Large intestine (tissue), 3 donors: ENCODE measurements at regions not wholly inside any gene's neighbourhood (a gene's known extent, or its start where the extent isn't known, plus 50 kb on each side); places are given as distances from the start of the nearest gene placed in this dataset.
"Not testable (repeated sequence)": the region's sequence is repeated elsewhere in the genome, so short reads cannot be mapped to it uniquely, and the experiment has no call there.

Experiments
- DNase-seq, 2 donors: peaks; one replicate each; pipeline versions ENCODE4 v3.0.0 to v3.0.0-alpha.2; 2013
- H3K27ac ChIP-seq: one replicate; pipeline ENCODE4 v1.5.1; 2013; ENCODE audit warnings: low read length
- H3K27me3 ChIP-seq: 2 replicates; pipeline ENCODE4 v1.6.1; 2013; ENCODE audit warnings: low read length; ENCODE audit not compliant: control insufficient read depth, insufficient read depth
- H3K36me3 ChIP-seq: 2 replicates; pipeline ENCODE4 v1.6.1; 2013; ENCODE audit warnings: low read length; ENCODE audit not compliant: control insufficient read depth, insufficient read depth
- H3K4me1 ChIP-seq: one replicate; pipeline ENCODE4 v1.6.1; 2013; ENCODE audit warnings: low read length; ENCODE audit not compliant: control insufficient read depth, insufficient read depth
- H3K4me3 ChIP-seq: one replicate; pipeline ENCODE4 v1.5.1; 2013; ENCODE audit warnings: low read length
- H3K9me3 ChIP-seq: one replicate; pipeline ENCODE4 v1.6.1; 2013; ENCODE audit warnings: mild to moderate bottlenecking, low read depth, low read length, moderate library complexity; ENCODE audit not compliant: control insufficient read depth
- WGBS: methylation state at CpG from one replicate; pipeline ENCODE4 v1.1.5; 2013; ENCODE audit warnings: low lambda C conversion rate; ENCODE audit not compliant: insufficient coverage; 5-methylcytosine and 5-hydroxymethylcytosine counted together

DNA sequence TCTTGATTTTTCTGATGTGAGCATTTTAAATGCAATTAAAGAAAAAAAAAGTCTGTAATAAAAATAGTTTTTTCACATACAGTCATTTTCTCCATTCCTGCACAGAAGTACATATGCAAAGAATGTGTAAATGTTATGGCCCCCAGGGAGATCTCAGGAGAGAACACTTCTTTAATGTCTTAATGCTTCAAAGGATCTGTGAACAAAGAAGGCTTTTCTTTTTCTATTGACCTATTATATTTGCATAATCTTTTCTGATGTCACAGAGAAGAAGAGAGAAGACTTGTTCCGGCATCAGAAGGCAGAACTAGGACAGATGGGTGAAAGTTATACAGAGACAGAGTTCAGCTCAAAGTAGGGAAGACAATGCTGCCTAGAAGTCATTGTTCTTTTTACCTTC, 413.5 kb upstream of the STXBP6 start:
- no peak overlapping the region for H3K27ac ChIP-seq
- H3K9me3 ChIP-seq = no peaks in the 10 kb centered on the region
- no CpG with 5 or more reads among the region's 1 CpG for WGBS

DNA sequence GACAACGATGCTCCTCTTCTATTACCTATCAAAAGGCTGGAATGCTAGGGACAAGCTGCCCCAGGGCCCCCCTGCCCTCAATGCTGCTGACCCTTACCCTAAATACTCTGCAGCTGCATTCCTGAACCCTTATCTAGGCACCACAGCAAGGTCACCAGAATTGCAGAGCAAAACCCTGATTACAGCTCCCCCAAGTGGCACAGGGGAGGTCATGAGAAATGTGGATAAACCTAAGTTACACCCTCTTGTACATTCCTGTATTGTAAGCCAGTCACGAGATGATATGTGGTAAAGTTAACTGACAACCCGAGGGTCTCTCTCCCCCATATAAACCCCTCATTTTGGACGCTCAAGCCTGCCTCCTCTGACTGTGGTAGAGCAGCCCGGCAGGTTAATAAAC, 411.8 kb upstream of the STXBP6 start:
- Histone ChIP-seq H3K36me3 (no peaks in the 10 kb centered on the region), H3K9me3 (no peaks in the 10 kb centered on the region), H3K27me3 (no peaks in the 10 kb centered on the region), H3K27ac (no peak overlapping the region), H3K4me3 (no peak overlapping the region), H3K4me1 (no peaks in the 10 kb centered on the region)
- DNase-seq = no peak
- WGBS = no CpG with 5 or more reads among the region's 5 CpGs

More for the DNA sequence above, 413.5 kb upstream of the STXBP6 start:
- H3K27me3 ChIP-seq = no peaks in the 10 kb centered on the region
- H3K4me3 ChIP-seq = no peak overlapping the region
- no peak for DNase-seq
- H3K4me1 ChIP-seq = no peaks in the 10 kb centered on the region
- no peaks in the 10 kb centered on the region for H3K36me3 ChIP-seq

DNA sequence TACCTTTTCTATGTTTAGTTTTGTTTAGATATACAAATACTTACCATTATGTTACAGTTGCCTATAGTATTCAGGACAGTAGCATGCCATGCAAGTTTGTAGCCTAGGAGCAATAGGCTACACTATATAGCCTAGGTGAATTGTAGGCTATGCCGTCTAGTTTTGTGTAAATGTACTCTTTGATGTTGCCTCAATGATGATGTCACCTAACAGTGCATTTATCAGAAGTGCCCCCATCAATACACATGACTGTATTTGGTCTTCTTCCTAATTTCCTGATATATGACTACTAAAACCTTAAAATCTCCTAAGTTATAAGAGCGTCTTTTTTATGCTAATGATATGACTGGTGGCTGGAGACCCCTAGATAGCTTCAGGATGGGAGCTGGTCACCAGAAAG, 394.4 kb upstream of the STXBP6 start:
- Histone ChIP-seq H3K27ac (no peak overlapping the region), H3K4me1 (no peaks in the 10 kb centered on the region), H3K27me3 (no peaks in the 10 kb centered on the region), H3K9me3 (no peaks in the 10 kb centered on the region), H3K4me3 (no peak overlapping the region), H3K36me3 (no peaks in the 10 kb centered on the region)
- WGBS = no CpG with 5 or more reads among the region's 2 CpGs
- DNase-seq = no peak

DNA sequence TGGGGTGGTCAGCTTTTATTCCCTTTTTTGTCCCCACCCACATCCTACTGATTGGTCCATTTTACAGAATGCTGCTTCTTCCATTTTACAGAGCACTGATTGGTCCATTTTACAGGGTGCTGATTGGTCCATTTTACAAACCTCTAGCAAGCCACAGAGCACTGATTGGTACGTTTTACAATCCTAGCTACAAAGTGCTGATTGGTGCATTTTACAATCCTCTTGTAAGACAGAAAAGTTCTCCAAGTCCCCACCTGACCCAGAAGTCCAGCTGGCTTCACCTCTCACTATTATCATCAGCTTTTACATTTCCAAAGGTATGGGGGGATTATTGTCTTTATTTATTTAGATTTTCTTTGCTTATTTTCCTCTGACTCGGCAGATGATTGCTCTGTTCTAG, 390.4 kb upstream of the STXBP6 start:
- not testable (repeated sequence) for H3K9me3 ChIP-seq, H3K36me3 ChIP-seq, H3K27me3 ChIP-seq, H3K27ac ChIP-seq, H3K4me3 ChIP-seq, DNase-seq, H3K4me1 ChIP-seq
- WGBS = 92% methylated on average over 1 of the region's 2 CpGs

DNA sequence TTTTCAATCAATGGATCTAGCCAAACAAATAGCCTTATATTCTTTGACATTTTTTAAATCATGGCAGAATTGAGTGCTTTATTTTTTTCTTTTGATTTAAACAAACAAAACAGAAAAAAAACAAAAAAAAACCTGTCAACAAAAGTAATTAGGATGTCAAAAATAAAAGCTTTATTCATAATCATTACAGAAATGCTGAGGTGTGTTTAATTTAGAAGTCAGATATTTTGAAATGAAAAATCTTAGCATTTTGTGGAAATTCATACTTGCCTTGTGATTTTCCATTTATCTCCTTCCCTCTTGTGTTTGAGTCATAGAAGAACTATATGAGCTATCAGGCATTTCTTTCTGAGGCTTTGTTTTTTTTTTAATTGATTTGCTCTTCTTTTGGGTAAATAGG, 387.0 kb upstream of the STXBP6 start:
- no peak for DNase-seq
- no peak overlapping the region for H3K4me3 ChIP-seq

DNA sequence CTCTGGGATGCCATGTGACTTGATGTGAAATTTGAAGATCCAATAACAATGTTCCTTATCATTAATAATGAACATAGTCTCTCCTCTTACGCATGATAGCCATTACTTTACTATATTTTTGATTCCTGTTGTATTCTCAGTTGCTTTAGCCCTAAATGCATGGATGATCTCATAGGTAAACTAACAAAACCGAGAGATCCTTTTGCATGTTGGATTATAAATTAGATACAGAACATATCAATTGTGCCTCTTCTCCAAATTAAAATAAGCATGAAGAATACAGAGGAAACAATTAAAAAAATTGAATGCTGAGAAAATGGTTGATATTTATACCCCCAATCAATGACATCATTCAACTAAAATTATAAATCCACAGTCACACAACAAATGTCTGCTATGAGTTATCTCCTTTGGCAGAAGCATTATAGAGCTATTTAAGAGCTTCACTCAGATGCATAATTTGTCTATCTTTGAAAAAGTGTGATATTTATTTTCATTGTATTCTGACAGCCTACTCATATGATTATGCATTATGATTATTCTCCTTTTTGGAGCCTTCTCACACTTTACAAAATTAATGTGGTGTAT, 386.4 kb upstream of the STXBP6 start:
- Histone ChIP-seq H3K9me3 (no peaks in the 10 kb centered on the region), H3K4me1 (no peaks in the 10 kb centered on the region), H3K27me3 (no peaks in the 10 kb centered on the region), H3K4me3 (no peak overlapping the region), H3K27ac (no peak overlapping the region), H3K36me3 (no peaks in the 10 kb centered on the region)
- WGBS = 86% methylated on average over 1 of the region's 2 CpGs
- DNase-seq = no peak

More for the DNA sequence above, 387.0 kb upstream of the STXBP6 start:
- H3K27ac ChIP-seq = no peak overlapping the region
- no peaks in the 10 kb centered on the region for H3K9me3 ChIP-seq
- no peaks in the 10 kb centered on the region for H3K36me3 ChIP-seq
- H3K4me1 ChIP-seq = no peaks in the 10 kb centered on the region
- no peaks in the 10 kb centered on the region for H3K27me3 ChIP-seq

DNA sequence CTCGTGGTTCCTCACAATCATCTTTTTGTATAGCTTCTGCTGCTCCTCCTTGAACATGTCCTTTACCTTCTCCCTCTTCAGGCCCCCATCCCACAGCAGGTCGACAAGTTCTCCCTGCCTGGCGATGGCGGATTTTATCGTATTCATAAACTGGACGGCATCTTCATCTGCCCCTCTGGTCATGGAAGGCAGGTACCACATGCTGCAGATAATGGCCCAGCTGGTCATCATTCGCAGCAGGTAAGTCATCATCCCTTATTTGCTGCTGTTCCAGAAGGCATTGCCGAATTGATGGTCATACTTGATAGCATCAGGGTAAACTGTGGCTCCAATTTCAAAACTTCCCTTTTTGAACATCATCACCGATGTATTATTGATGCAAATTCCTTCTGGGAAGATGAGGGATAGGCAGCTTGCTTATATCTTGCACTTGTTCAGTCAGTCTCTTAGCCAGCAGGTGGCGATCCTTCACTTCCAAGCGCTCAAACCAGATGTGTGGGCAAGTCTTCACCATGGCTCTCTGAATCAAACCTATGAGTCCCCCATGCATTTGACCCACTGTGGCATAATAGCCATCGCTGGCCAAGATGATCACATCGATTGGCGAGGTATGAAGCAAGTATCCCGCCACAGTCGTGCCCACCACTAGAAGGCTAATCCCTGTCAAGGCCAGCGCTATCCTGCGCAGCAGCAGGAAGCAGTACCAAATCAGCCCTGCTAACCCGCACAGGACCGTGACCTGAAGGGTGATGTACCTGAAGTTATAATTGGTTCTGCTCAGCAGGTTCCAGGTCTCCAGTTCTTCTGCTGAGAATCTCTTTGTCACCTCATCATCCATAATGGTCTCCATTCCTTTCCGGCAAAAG, 381.5 kb upstream of the STXBP6 start:
- no peak for DNase-seq
- no peak overlapping the region for H3K4me3 ChIP-seq
- no peak overlapping the region for H3K27ac ChIP-seq
- H3K36me3 ChIP-seq = no peaks in the 10 kb centered on the region
- no CpG with 5 or more reads among the region's 21 CpGs for WGBS
- H3K4me1 ChIP-seq = no peaks in the 10 kb centered on the region
- H3K9me3 ChIP-seq = no peaks in the 10 kb centered on the region
- no peaks in the 10 kb centered on the region for H3K27me3 ChIP-seq

DNA sequence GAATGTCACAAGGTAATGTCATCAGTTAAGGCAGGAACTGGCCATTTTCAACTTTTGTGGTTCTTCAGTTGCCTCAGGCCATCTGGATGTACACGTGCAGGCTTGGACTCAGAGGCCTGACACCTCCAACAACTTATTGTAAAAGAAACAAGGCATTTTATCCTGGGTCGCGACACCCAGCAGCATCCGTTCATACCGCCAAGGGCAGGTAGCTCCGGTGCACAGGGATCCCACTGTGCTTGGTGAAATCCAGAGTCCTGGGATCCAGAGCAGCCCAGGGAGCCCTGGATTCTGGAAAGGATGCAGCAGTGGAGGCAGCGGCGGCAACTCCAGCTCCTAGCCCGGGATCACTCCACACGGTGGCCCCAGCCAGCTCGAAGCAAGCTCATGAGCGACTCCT, 380.9 kb upstream of the STXBP6 start:
- Histone ChIP-seq H3K27me3 (no peaks in the 10 kb centered on the region), H3K4me3 (no peak overlapping the region), H3K9me3 (no peaks in the 10 kb centered on the region), H3K27ac (no peak overlapping the region), H3K36me3 (no peaks in the 10 kb centered on the region), H3K4me1 (no peaks in the 10 kb centered on the region)
- no peak for DNase-seq
- WGBS = no CpG with 5 or more reads among the region's 12 CpGs

DNA sequence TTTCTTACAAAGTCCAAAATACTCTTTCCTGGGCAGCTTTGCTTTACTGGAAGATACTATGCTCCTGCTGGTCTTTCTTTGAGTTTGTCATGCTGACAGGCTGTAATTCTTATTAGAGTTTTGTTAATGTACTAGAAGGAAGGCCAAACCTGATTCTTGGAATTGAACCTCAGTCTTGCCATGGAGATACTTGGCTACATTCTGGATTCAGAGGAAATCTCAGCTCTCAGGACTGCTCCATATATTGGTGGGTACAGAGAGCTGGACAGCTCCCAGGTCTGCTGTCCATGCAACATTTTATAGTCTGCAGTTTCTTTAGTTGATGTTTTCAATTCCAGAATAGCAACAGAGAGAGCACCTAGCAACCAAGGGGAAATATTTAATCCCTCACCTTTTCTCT, 363.1 kb upstream of the STXBP6 start:
- Histone ChIP-seq H3K4me3 (no peak overlapping the region), H3K9me3 (no peaks in the 10 kb centered on the region), H3K27me3 (no peaks in the 10 kb centered on the region), H3K27ac (no peak overlapping the region), H3K4me1 (no peaks in the 10 kb centered on the region), H3K36me3 (no peaks in the 10 kb centered on the region)
- DNase-seq = no peak

DNA sequence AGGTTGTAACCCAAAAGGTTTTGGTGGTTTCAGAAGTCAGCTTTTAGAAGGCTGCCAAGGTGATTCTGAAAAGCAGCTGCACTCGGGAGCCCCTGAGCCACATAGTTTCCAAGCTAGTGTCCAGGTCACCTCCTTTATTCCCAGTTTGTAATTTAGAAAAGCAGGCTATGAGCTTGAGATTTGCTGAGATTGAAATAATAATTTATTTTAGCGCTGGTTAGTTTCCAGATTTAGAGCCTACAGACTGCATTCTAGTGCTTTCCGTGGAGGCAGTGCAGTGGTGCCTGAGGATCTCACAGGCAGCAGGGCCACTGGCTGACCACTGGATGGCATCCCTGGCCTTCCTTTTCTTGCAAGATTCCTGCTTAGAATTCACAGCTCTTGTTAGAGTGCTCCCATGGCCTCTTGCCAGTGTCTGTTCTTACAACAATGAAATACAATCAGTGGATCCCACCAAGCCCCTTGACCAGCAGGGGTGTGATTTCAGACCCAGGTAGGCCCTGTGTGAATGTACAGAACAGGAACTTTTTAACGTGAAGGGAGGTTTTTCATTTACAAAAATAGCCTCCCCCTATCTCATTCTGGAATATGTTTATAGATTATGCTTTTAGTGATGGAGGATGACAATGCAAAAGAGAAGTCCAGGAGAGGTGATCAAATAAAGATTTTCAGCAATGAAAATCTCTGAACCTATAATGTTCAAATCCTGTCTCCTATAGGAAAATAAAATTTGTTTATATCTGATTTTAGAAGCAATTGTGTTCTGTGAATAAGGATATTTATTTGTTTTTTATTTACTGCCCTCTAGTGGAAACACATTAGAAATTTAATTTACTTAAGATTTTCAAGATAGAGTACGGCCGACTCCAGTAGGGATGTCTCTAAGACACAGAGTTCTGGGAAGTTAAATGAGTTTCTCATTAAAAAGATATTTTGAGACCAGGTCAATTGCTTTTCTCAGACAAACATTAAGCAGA, 362.1 kb upstream of the STXBP6 start:
- DNase-seq = no peak
- Histone ChIP-seq H3K27me3 (no peaks in the 10 kb centered on the region), H3K4me3 (no peak overlapping the region), H3K4me1 (no peaks in the 10 kb centered on the region), H3K36me3 (no peaks in the 10 kb centered on the region), H3K27ac (no peak overlapping the region), H3K9me3 (no peaks in the 10 kb centered on the region)
- WGBS = no CpG with 5 or more reads among the region's 6 CpGs
